Smooth muscle cell (in vitro differentiated cells): ENCODE measurements at regions not wholly inside any gene's neighbourhood (a gene's known extent, or its start where the extent isn't known, plus 50 kb on each side); places are given as distances from the start of the nearest gene placed in this dataset.

Experiments used
- DNase-seq: peaks from one replicate; lab custom pipeline; 2025; ENCODE audit not compliant: unreplicated experiment; lab: John Stamatoyannopoulos, UW
- H2AFZ ChIP-seq: fragments of 200-600 bp; sonication (generic); 2 replicates; pipeline ENCODE4 v1.6.0; 2016; ENCODE audit warnings: antibody characterized with exemption, low read depth, mild to moderate bottlenecking
- H3F3A ChIP-seq: fragments of 200-600 bp; sonication (generic); 2 replicates; pipeline ENCODE4 v1.6.0; 2017; ENCODE audit warnings: antibody characterized with exemption, low read depth
- H3K27ac ChIP-seq: fragments of 200-600 bp; sonication (generic); 2 replicates; pipeline ENCODE4 v1.5.1; 2016; ENCODE audit warnings: low read depth, mild to moderate bottlenecking
- H3K27me3 ChIP-seq: fragments of 200-600 bp; sonication (generic); 2 replicates; pipeline ENCODE4 v1.6.1; 2016; ENCODE audit warnings: low read depth, mild to moderate bottlenecking
- H3K36me3 ChIP-seq: fragments of 200-600 bp; sonication (generic); 2 replicates; pipeline ENCODE4 v1.5.1; 2016; ENCODE audit warnings: low read depth
- H3K4me1 ChIP-seq: fragments of 200-600 bp; sonication (generic); 2 replicates; pipeline ENCODE4 v1.5.1; 2016; ENCODE audit warnings: low read depth
- H3K4me2 ChIP-seq: fragments of 200-600 bp; sonication (generic); 2 replicates; pipeline ENCODE4 v1.6.0; 2016; ENCODE audit warnings: mild to moderate bottlenecking
- H3K4me3 ChIP-seq: fragments of 200-600 bp; sonication (generic); 2 replicates; pipeline ENCODE4 v1.5.1; 2016; ENCODE audit warnings: mild to moderate bottlenecking
- H3K79me2 ChIP-seq: fragments of 200-600 bp; sonication (generic); 2 replicates; pipeline ENCODE4 v1.6.0; 2016; ENCODE audit warnings: low read depth, mild to moderate bottlenecking
- H3K9ac ChIP-seq: fragments of 200-600 bp; sonication (generic); 2 replicates; pipeline ENCODE4 v1.6.0; 2016; ENCODE audit warnings: low read depth
- H3K9me3 ChIP-seq: fragments of 200-600 bp; sonication (generic); replicated peaks from 2 replicates; pipeline ENCODE4 v1.5.1; 2016; ENCODE audit warnings: low read depth
- H4K20me1 ChIP-seq: fragments of 200-600 bp; sonication (generic); 2 replicates; pipeline ENCODE4 v1.6.0; 2016; ENCODE audit warnings: low read depth
- CTCF ChIP-seq: fragments of 200-600 bp; sonication (generic); IDR thresholded peaks from 2 replicates; pipeline ENCODE4 v1.5.1; 2017; ENCODE audit warnings: borderline replicate concordance, mild to moderate bottlenecking, antibody characterized with exemption; ENCODE audit not compliant: insufficient read depth, poor library complexity, severe bottlenecking
- WGBS: methylation state at CpG from one replicate; pipeline ENCODE4 v1.1.7; 2016; ENCODE audit warnings: low lambda C conversion rate; 5-methylcytosine and 5-hydroxymethylcytosine counted together

GRCh38 chr2:106745468-106745867 is 140.5 kb downstream of the ST6GAL2 start:
- no peaks in the 10 kb centered on the region for H3K36me3 ChIP-seq
- H3K4me1 ChIP-seq, result no peaks in the 10 kb centered on the region
- no peaks in the 10 kb centered on the region for H3K9me3 ChIP-seq
- H3K27me3 ChIP-seq, result no peaks in the 10 kb centered on the region
- WGBS, result 60% methylated on average over 5 of the region's 5 CpGs
- peaks cover 3% of the 10 kb centered on the region for H3F3A ChIP-seq
- H3K4me3 ChIP-seq, result no peak overlapping the region
- no peak overlapping the region for H3K4me2 ChIP-seq
- no peak overlapping the region for H3K9ac ChIP-seq
- no peaks in the 10 kb centered on the region for H3K79me2 ChIP-seq
- H3K27ac ChIP-seq, result no peak overlapping the region
- no peak for TF ChIP-seq CTCF
- DNase-seq, result no peak
- no peak overlapping the region for H2AFZ ChIP-seq
- no peaks in the 10 kb centered on the region for H4K20me1 ChIP-seq

- 76% methylated on average over 2 of the region's 2 CpGs for WGBS
- no peak overlapping the region for H3K4me3 ChIP-seq
- H2AFZ ChIP-seq, result no peak overlapping the region
- H3F3A ChIP-seq, result peaks cover under 1% of the 10 kb centered on the region
- H3K27ac ChIP-seq, result no peak overlapping the region
- no peak overlapping the region for H3K9ac ChIP-seq
- H3K27me3 ChIP-seq, result no peaks in the 10 kb centered on the region
- no peaks in the 10 kb centered on the region for H4K20me1 ChIP-seq
- no peaks in the 10 kb centered on the region for H3K9me3 ChIP-seq
- no peak overlapping the region for H3K4me2 ChIP-seq
- H3K79me2 ChIP-seq, result no peaks in the 10 kb centered on the region
- H3K36me3 ChIP-seq, result no peaks in the 10 kb centered on the region
- DNase-seq, result no peak
- H3K4me1 ChIP-seq, result no peaks in the 10 kb centered on the region
- TF ChIP-seq CTCF, result no peak
Measured at GRCh38 chr2:106749823-106750222, 136.1 kb downstream of the ST6GAL2 start.
